MM.1S (cell line): ENCODE measurements at regions not wholly inside any gene's neighbourhood (a gene's known extent, or its start where the extent isn't known, plus 50 kb on each side); places are given as distances from the start of the nearest gene placed in this dataset.

Source experiments
- EZH2 ChIP-seq: fragments of 300-600 bp; sonication (generic); optimal IDR thresholded peaks from 2 replicates; pipeline ENCODE3; 2017; ENCODE audit warnings: low read depth, mild to moderate bottlenecking, antibody characterized with exemption, low read length, mixed read lengths
- EZH2phosphoT487 ChIP-seq: fragments of 300-600 bp; sonication (generic); IDR thresholded peaks from 2 replicates; pipeline ENCODE4 v1.6.1; 2018; ENCODE audit warnings: antibody characterized with exemption, low read length
- TF ChIP-seq, protein P1 (sequence below): fragments of 300-600 bp; sonication (generic); IDR thresholded peaks from 2 replicates; pipeline ENCODE4 v1.5.1; 2016; ENCODE audit warnings: antibody characterized with exemption, low read length, mixed read lengths

DNA sequence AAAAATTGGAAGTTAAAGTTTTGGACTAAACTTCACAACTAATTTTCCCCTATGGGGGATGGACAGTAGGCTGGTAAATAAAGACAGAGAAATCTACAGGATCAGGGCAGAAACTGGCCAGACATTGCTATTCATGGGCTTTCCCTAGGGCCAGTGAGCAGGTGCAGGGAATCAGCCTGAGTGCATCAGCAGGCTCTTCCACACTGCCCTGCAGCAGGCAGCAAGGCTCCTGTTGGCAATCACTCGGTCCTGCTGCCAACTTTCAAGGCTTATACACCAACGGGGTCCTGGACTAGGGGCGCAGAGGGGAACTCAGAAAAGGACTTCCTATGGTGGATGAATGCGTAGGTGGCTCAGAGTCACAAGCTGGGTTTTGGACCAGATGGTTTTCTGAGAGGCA, 59.8 kb upstream of the NHSL1 start:
- TF ChIP-seq, protein P1, sequence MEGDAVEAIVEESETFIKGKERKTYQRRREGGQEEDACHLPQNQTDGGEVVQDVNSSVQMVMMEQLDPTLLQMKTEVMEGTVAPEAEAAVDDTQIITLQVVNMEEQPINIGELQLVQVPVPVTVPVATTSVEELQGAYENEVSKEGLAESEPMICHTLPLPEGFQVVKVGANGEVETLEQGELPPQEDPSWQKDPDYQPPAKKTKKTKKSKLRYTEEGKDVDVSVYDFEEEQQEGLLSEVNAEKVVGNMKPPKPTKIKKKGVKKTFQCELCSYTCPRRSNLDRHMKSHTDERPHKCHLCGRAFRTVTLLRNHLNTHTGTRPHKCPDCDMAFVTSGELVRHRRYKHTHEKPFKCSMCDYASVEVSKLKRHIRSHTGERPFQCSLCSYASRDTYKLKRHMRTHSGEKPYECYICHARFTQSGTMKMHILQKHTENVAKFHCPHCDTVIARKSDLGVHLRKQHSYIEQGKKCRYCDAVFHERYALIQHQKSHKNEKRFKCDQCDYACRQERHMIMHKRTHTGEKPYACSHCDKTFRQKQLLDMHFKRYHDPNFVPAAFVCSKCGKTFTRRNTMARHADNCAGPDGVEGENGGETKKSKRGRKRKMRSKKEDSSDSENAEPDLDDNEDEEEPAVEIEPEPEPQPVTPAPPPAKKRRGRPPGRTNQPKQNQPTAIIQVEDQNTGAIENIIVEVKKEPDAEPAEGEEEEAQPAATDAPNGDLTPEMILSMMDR, result no peak
- TF ChIP-seq EZH2 (no peak), EZH2phosphoT487 (no peak)
